GM21367 (cell line): ENCODE measurements at regions not wholly inside any gene's neighbourhood (a gene's known extent, or its start where the extent isn't known, plus 50 kb on each side); places are given as distances from the start of the nearest gene placed in this dataset.
"Not testable (repeated sequence)": the region's sequence is repeated elsewhere in the genome, so short reads cannot be mapped to it uniquely, and the experiment has no call there.

ENCODE experiments used
- ATAC-seq: cut with Tn5 transposase; IDR thresholded peaks from one replicate; pipeline ENCODE4 v1.9.1; 2021; ENCODE audit not compliant: unreplicated experiment

DNA sequence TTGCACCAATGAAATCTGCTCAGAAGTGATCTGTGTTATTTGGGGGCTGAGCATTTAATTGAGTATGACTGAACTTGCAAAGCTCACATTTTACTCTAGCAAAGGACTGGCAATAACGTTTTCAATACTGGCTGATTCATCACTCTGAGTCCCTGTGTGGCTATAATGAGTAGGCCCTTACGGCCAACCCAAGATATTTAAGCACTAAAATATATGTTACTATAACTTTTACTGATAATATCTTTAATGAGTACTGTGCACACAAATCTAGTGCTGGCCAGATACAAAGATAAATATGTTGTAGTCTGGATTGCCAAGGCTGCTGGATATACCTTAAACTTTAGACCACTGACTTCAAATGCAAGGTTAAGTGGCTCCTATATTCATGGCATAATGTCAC is 436.4 kb upstream of the KCNMB2 start:
- ATAC-seq: no peak

GRCh38 chr3:178100908-178101307 is 435.3 kb upstream of the KCNMB2 start:
- no peak for ATAC-seq

GRCh38 chr3:178103140-178103539 is 433.1 kb upstream of the KCNMB2 start:
- no peak for ATAC-seq

GRCh38 chr3:178107804-178108203 is 428.4 kb upstream of the KCNMB2 start:
- ATAC-seq: no peak

- no peak for ATAC-seq
Observed at GRCh38 chr3:178109691-178110090, 426.5 kb upstream of the KCNMB2 start.

- ATAC-seq: no peak
Observed at GRCh38 chr3:178112134-178112533, 424.1 kb upstream of the KCNMB2 start.

- not testable (repeated sequence) for ATAC-seq
Observed at GRCh38 chr3:178112552-178112951, 423.7 kb upstream of the KCNMB2 start.

GRCh38 chr3:178117641-178118040 is 418.6 kb upstream of the KCNMB2 start:
- no peak for ATAC-seq

GRCh38 chr3:178119608-178120295 is 416.5 kb upstream of the KCNMB2 start:
- ATAC-seq: not testable (repeated sequence)

- ATAC-seq: no peak
Observed at GRCh38 chr3:178120367-178120766, 415.9 kb upstream of the KCNMB2 start.

- no peak for ATAC-seq
Observed at GRCh38 chr3:178126686-178127085, 409.6 kb upstream of the KCNMB2 start.

- no peak for ATAC-seq
Observed at GRCh38 chr3:178127221-178127620, 409.0 kb upstream of the KCNMB2 start.

DNA sequence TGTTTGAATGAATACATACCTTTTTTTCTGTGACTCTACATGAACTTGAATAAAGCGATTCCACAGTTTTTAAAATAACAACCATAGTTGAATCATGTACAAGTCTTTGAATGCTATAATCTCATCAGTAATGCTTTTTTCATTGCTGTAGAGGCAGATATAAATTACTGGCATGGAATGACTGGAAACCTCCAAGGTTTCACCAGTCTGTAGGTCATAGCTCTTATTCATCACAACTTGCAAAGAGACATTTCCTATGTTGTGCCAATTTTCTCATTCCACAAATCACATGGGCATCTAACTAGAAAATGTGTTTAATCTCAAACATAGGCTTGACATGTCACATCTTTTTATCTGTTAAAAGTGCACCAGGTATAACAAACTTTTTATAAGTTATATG is 407.1 kb upstream of the KCNMB2 start:
- ATAC-seq: no peak

DNA sequence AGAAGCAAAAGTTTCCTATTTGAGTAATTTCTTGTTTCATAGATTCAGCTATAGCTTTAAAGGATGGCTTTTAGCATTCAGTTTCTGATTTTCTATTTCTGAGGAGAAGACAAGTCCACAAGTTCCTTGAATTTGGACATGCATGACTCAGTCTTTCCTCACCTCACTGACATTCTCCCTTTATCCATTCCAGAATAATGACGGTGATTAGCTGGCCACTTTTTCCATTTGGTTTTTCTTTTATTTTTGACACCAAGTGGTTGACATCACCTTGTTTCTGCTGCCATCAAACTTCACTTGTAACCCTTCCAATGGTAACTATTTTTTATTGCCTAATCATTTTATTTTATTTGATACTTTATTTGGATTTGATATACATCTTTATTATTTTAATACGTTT is 404.4 kb upstream of the KCNMB2 start:
- ATAC-seq: no peak

- no peak for ATAC-seq
Observed at GRCh38 chr3:178137206-178137605, 399.0 kb upstream of the KCNMB2 start.

- no peak for ATAC-seq
Observed at GRCh38 chr3:178137831-178138230, 398.4 kb upstream of the KCNMB2 start.

DNA sequence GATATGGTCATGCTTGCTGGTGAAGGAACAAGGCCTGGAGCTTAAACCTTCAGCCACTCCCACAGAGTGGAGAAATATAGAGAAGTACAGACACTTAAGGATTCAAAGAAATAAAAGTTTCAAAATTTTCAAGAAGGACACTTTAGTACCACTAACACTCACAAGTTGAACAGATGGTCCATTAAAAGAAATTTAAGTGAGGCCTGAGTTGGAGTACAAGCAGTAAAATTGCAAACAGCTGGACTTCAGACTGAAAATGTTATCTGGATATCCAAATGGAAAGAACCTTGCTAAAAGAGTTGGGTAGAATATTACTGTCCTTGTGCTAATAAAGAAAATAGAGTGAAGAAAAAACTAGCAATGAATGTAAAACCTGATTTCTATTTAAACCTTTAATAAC is 397.1 kb upstream of the KCNMB2 start:
- no peak for ATAC-seq

DNA sequence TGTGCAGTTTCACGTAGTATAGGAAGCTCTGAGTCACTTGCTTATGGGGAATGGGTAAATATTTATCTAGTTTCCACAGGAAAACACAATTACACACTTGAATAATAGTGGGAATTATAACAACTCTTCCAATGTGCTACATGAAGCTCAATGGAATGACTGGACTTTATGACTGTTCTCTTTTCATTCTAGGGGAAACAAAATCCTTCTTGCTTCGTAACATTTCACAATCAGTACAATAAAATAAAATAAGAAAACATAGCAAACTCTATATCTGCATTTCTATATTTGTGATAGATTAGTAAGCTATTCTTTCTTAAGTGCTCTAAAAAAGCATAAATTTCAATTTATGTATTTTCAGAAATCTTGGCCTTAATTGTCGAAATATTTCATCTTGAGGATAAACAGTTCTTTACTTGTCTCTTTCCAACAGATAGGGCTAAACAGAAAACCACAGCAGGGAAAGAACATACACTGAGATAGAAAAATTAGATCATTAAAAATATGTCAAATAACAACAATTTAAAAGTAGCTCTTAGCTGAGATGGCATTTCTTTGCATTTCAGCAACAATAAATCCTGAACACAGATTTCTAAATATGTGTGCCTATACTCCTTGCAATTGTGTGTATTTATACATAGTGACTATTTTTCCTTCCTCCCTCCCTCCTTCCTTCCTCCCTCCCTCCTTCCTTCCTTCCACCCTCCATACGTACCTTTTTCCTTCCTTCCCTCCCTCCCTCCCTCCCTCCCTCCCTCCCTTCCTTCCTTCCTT is 395.5 kb upstream of the KCNMB2 start:
- ATAC-seq: no peak

GRCh38 chr3:178141305-178141684 is 394.9 kb upstream of the KCNMB2 start:
- not testable (repeated sequence) for ATAC-seq

GRCh38 chr3:178146406-178146831 is 389.8 kb upstream of the KCNMB2 start:
- ATAC-seq: no peak

DNA sequence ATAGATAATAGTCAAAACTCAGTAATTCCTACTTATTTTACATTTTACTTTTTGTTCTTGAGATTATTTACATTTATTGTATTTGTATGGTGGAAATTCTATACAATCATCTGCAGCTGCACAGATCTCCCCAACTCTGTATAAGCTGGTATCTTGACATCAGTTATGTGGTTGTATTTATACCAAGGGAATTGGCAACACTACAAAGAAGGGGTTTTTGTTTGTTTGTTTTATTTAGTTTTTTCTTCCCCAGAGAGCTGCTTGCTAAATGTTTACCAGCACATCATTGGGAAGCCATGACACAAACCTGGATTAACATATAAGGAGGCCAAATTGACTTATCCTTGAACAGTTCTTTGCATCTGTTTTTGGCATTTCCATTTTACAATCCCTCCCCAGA is 389.2 kb upstream of the KCNMB2 start:
- no peak for ATAC-seq

- no peak for ATAC-seq
Observed at GRCh38 chr3:178152031-178152806, 384.0 kb upstream of the KCNMB2 start.
